WTC11 (cell line): ENCODE measurements at regions not wholly inside any gene's neighbourhood (a gene's known extent, or its start where the extent isn't known, plus 50 kb on each side); places are given as distances from the start of the nearest gene placed in this dataset.

Source experiments
- ATAC-seq: fragments of 200-7000 bp; cut with Tn5 transposase; 2 replicates; pipeline ENCODE4 v1.10.0; 2021; ENCODE audit warnings: mild to moderate bottlenecking, moderate library complexity
- CTCF ChIA-PET: fragments of 300-600 bp; sonication (Branson Sonifier 250); formaldehyde crosslinking; loops from one replicate; lab custom pipeline; 2021; ENCODE audit warnings: antibody characterized with exemption; lab: Charles Lee
- POLR2A ChIA-PET: fragments of 350-600 bp; sonication (Branson Sonifier 250); formaldehyde crosslinking; loops from one replicate; lab custom pipeline; 2021; ENCODE audit warnings: antibody characterized with exemption; lab: Charles Lee
- DNase-seq: peaks from one replicate; pipeline ENCODE4 v3.0.0; 2021; ENCODE audit warnings: low spot score
- H3K27ac Mint-ChIP-seq: 2 replicates; pipeline ENCODE4 v1.8.0; 2021; ENCODE audit warnings: mixed read lengths
- H3K27me3 Mint-ChIP-seq: 2 replicates; pipeline ENCODE4 v1.8.0; 2021; ENCODE audit warnings: low read depth, mild to moderate bottlenecking, moderate library complexity, mixed read lengths
- H3K36me3 Mint-ChIP-seq: 2 replicates; pipeline ENCODE4 v1.8.0; 2021; ENCODE audit warnings: mixed read lengths
- H3K4me1 Mint-ChIP-seq: 2 replicates; pipeline ENCODE4 v1.8.0; 2022; ENCODE audit warnings: mixed read lengths
- H3K4me3 Mint-ChIP-seq: 2 replicates; pipeline ENCODE4 v1.8.0; 2021; ENCODE audit warnings: mild to moderate bottlenecking, moderate library complexity, mixed read lengths
- H3K9me3 Mint-ChIP-seq: 2 replicates; pipeline ENCODE4 v1.8.0; 2021; ENCODE audit warnings: mixed read lengths
- ATF3 ChIP-seq: sonication (generic); formaldehyde crosslinking; conservative IDR thresholded peaks from 2 replicates; pipeline ENCODE4 v1.8.1; 2022; ENCODE audit warnings: mild to moderate bottlenecking, missing genetic modification reagents
- EMX1 ChIP-seq: fragments of 250-450 bp; sonication (Bioruptor Pico); IDR thresholded peaks from 2 replicates; pipeline ENCODE4 v1.8.0; 2021; ENCODE audit warnings: mild to moderate bottlenecking
- ESRRA ChIP-seq: sonication (generic); formaldehyde crosslinking; IDR thresholded peaks from 2 replicates; pipeline ENCODE4 v1.8.1; 2022; ENCODE audit warnings: mild to moderate bottlenecking, missing genetic modification reagents, borderline replicate concordance
- ETV6 ChIP-seq: sonication (generic); formaldehyde crosslinking; IDR thresholded peaks from 2 replicates; pipeline ENCODE4 v1.8.1; 2022; ENCODE audit warnings: mild to moderate bottlenecking, missing genetic modification reagents
- FOXP4 ChIP-seq: sonication (generic); formaldehyde crosslinking; IDR thresholded peaks from 2 replicates; pipeline ENCODE4 v1.8.0; 2022; ENCODE audit warnings: mild to moderate bottlenecking, missing genetic modification reagents
- GABPB1 ChIP-seq: sonication (generic); formaldehyde crosslinking; IDR thresholded peaks from 2 replicates; pipeline ENCODE4 v1.8.1; 2023; ENCODE audit warnings: mild to moderate bottlenecking, missing genetic modification reagents
- HMGA2 ChIP-seq: fragments of 250-450 bp; sonication (Bioruptor Pico); IDR thresholded peaks from 2 replicates; pipeline ENCODE4 v1.4.0; 2021; ENCODE audit warnings: mild to moderate bottlenecking, moderate library complexity
- JAZF1 ChIP-seq: fragments of 250-450 bp; sonication (Bioruptor Pico); IDR thresholded peaks from 2 replicates; pipeline ENCODE4 v1.9.0; 2021; ENCODE audit warnings: moderate library complexity, mild to moderate bottlenecking, inconsistent platforms
- JUN ChIP-seq: sonication (generic); formaldehyde crosslinking; IDR thresholded peaks from 2 replicates; pipeline ENCODE4 v1.8.0; 2023; ENCODE audit warnings: mild to moderate bottlenecking, missing genetic modification reagents
- KAT7 ChIP-seq: sonication (generic); formaldehyde crosslinking; IDR thresholded peaks from 2 replicates; pipeline ENCODE4 v1.8.1; 2023; ENCODE audit warnings: missing genetic modification reagents, mild to moderate bottlenecking, borderline replicate concordance
- NFATC4 ChIP-seq: fragments of 250-450 bp; sonication (Bioruptor Pico); IDR thresholded peaks from 2 replicates; pipeline ENCODE4 v1.9.0; 2021; ENCODE audit warnings: mild to moderate bottlenecking
- RELA ChIP-seq: sonication (generic); formaldehyde crosslinking; IDR thresholded peaks from 2 replicates; pipeline ENCODE4 v1.8.1; 2022; ENCODE audit warnings: missing genetic modification reagents, mild to moderate bottlenecking, borderline replicate concordance
- RORB ChIP-seq: fragments of 250-450 bp; sonication (Bioruptor Pico); IDR thresholded peaks from 2 replicates; pipeline ENCODE4 v1.9.0; 2021; ENCODE audit warnings: mild to moderate bottlenecking
- STAT6 ChIP-seq: sonication (generic); formaldehyde crosslinking; conservative IDR thresholded peaks from 2 replicates; pipeline ENCODE4 v1.8.1; 2023; ENCODE audit warnings: mild to moderate bottlenecking, low read depth, missing genetic modification reagents, moderate library complexity
- ZNF219 ChIP-seq: sonication (generic); formaldehyde crosslinking; IDR thresholded peaks from 2 replicates; pipeline ENCODE4 v1.8.0; 2023; ENCODE audit warnings: missing genetic modification reagents, mild to moderate bottlenecking, borderline replicate concordance
- ZNF416 ChIP-seq: fragments of 250-450 bp; sonication (Bioruptor Pico); IDR thresholded peaks from 2 replicates; pipeline ENCODE4 v1.9.0; 2021; ENCODE audit warnings: mild to moderate bottlenecking, inconsistent platforms
- ZNF512 ChIP-seq: sonication (generic); formaldehyde crosslinking; IDR thresholded peaks from 2 replicates; pipeline ENCODE4 v1.8.1; 2022; ENCODE audit warnings: missing genetic modification reagents, borderline replicate concordance
- ZNF671 ChIP-seq: fragments of 250-450 bp; sonication (Bioruptor Pico); IDR thresholded peaks from 2 replicates; pipeline ENCODE4 v1.8.0; 2021; ENCODE audit warnings: mild to moderate bottlenecking
- TF ChIP-seq, protein P1 (sequence below): fragments of 250-450 bp; sonication (Bioruptor Pico); IDR thresholded peaks from 2 replicates; pipeline ENCODE4 v1.9.0; 2021; ENCODE audit warnings: mild to moderate bottlenecking
- TF ChIP-seq, protein P2 (sequence below): fragments of 250-450 bp; sonication (Bioruptor Pico); conservative IDR thresholded peaks from 2 replicates; pipeline ENCODE4 v1.9.0; 2021; ENCODE audit warnings: mild to moderate bottlenecking

DNA sequence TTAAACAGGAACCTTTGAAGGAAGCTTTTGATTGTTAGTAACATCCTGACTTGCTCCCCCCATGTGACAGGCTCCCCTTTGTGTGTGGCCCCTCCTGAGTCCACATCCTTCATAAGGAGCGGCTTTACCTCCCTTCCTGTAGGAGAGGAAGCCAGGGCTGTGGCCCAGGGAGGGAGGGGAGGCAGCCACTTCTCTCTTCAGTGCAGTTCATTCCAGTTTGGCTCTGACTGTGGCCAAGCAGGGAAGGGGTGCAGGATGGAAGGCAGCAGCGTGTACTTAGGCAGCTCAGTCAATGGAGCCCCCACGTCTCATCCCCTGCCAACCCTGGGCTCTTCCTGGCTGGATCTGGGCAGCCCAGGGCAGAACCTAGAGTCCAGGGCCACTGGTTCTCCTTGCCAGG lies 295.2 kb downstream of the QKI start (continued):
- TF ChIP-seq ZNF512 (CRISPR knock-in tag) (no peak), HMGA2 (CRISPR knock-in tag) (no peak), GABPB1 (no peak), ZNF219 (CRISPR knock-in tag) (no peak)
- TF ChIP-seq, protein P1, sequence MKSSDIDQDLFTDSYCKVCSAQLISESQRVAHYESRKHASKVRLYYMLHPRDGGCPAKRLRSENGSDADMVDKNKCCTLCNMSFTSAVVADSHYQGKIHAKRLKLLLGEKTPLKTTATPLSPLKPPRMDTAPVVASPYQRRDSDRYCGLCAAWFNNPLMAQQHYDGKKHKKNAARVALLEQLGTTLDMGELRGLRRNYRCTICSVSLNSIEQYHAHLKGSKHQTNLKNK (CRISPR knock-in tag) = no peak

DNA sequence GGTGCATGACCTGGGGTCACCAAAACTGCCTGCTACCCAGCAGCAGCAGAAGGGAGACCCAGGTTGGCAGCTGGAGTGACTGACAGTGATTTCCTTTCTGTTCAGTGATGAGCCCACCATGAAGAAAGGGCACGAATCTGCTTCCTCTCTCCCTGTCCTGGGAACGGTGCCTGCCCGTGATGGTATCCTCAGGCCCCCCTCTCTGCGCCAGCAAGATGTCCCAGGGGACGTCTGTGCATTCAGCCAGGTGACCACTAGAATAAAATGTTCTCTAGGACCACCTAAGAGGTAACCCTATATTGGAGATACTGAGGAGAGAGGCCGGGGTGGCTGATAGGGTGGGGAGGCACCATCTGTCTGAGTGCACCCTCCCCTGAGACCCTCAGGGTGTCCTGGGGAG lies 294.7 kb downstream of the QKI start:
- H3K4me1 Mint-ChIP-seq = peaks cover 4% of the 10 kb centered on the region
- H3K36me3 Mint-ChIP-seq = no peaks in the 10 kb centered on the region
- H3K27ac Mint-ChIP-seq = no peak overlapping the region
- ATAC-seq (no peak), DNase-seq (no peak)
- TF ChIP-seq ZNF416 (CRISPR knock-in tag) (no peak), FOXP4 (CRISPR knock-in tag) (no peak), RORB (CRISPR knock-in tag) (no peak)
- H3K27me3 Mint-ChIP-seq = no peaks in the 10 kb centered on the region
- H3K9me3 Mint-ChIP-seq = peaks cover 2% of the 10 kb centered on the region; the same call in 1 of the 2 replicates
- CTCF ChIA-PET = no interaction called here
- no peak overlapping the region for H3K4me3 Mint-ChIP-seq
- POLR2A ChIA-PET = no interaction called here

- no peak for DNase-seq
- TF ChIP-seq NFATC4 (CRISPR knock-in tag) = no peak
- Mint-ChIP-seq H3K36me3 (no peaks in the 10 kb centered on the region), H3K27ac (no peak overlapping the region), H3K4me1 (peaks cover 4% of the 10 kb centered on the region), H3K27me3 (no peaks in the 10 kb centered on the region), H3K4me3 (no peak overlapping the region), H3K9me3 (peaks cover 9% of the 10 kb centered on the region)
- CTCF ChIA-PET = no interaction called here
- no peak for ATAC-seq
- POLR2A ChIA-PET = no interaction called here
Observed at GRCh38 chr6:163708466-163708865, 293.9 kb downstream of the QKI start.

DNA sequence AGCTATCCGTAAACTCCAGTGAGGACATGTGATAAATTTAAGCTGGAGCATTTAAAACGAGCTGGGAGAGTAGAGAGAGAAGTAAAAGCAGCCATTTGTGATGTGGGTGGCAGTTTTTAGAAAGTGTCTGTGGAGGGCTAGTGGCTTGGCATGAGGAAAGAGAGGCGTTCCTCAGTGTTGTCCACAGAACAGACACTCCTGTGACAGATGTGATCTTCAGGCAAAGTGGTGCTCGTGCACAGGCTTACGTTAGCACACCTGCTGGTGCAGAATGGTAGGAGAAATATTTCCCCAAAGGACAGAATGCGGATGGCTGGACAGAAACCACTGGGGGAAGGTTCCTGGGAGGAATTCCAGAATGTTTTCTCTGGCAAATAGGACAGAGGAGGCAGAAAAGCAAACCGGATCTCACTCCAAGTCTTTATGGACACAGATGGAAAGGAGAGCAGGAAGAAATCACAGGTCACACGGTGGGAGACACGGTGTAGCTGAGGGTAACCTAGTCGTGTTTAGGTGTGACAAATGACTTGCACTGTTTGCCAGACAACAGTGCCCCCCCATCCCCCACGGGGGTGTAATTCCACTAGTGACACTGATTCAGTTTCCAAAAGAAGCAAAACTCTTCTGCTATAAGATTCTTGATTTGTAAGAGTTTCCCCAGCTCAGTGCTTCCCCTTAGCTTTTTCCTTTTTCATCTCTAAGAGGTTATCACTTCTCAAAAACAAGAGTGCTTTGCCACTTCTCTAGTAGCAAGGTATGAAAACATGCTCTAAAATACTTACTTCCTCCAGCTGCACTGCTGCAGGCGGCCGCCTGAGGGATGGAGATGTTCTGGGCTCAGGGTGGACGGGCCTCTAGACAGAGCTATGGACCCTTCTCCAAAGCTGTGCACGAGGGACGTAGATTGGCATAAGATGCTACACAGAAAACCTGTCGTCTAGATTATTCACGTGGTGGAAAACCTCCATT lies 293.2 kb downstream of the QKI start:
- Mint-ChIP-seq H3K4me1 (peaks cover 4% of the 10 kb centered on the region), H3K4me3 (no peak overlapping the region), H3K36me3 (no peaks in the 10 kb centered on the region), H3K27me3 (no peaks in the 10 kb centered on the region), H3K27ac (no peak overlapping the region), H3K9me3 (peaks cover 15% of the 10 kb centered on the region)
- no peak for ATAC-seq
- CTCF ChIA-PET = no interaction called here
- DNase-seq = no peak
- POLR2A ChIA-PET = no interaction called here
- TF ChIP-seq, protein P2, sequence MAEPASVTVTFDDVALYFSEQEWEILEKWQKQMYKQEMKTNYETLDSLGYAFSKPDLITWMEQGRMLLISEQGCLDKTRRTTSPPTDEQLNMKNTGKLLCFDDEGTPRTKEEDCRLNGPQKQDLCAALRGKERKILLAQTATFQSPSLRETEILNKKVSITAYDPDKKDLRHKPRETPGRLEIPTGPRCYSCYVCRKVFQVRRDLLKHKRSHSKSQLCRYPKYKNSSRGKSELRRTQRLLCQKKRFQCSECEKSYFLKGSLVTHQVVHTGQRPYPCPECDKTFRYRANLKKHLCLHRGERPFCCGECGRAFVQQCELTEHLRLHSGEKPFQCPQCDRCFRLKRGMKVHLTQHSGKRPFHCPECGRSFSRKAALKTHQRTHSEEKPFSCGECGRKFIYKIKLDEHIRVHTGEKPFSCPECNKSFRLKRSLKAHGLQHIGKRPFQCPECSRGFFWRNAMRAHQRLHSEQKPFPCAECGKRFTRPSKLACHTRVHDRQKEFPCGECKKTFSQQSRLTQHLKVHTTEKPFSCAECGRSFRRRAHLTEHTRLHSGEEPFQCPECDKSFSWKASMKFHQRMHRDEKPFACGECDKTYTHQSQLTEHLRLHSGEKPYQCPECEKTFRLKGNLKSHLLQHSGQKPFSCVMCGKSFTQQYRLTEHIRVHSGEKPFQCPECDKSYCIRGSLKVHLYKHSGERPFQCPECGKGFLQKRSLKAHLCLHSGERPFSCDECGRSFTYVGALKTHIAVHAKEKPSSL (CRISPR knock-in tag) = no peak
- TF ChIP-seq ATF3 (CRISPR knock-in tag) (no peak), ETV6 (CRISPR knock-in tag) (no peak), JUN (CRISPR knock-in tag) (no peak), EMX1 (no peak), NFATC4 (CRISPR knock-in tag) (no peak), STAT6 (CRISPR knock-in tag) (no peak), JAZF1 (CRISPR knock-in tag) (no peak), ESRRA (no peak), RELA (CRISPR knock-in tag) (no peak), ZNF671 (CRISPR knock-in tag) (no peak), KAT7 (CRISPR knock-in tag) (no peak)
